SK-N-SH treated with all-trans-retinoic acid at 6 μM for 48 hours (cell line): ENCODE measurements at regions not wholly inside any gene's neighbourhood (a gene's known extent, or its start where the extent isn't known, plus 50 kb on each side); places are given as distances from the start of the nearest gene placed in this dataset.

ENCODE experiments used
- ESRRG ChIP-seq: fragments of 250-450 bp; sonication (Bioruptor Pico); IDR thresholded peaks from 2 replicates; pipeline ENCODE4 v1.6.1; 2021; ENCODE audit warnings: mild to moderate bottlenecking
- GLIS3 ChIP-seq: fragments of 250-450 bp; sonication (Bioruptor Pico); IDR thresholded peaks from 2 replicates; pipeline ENCODE4 v1.5.0; 2020; ENCODE audit warnings: mild to moderate bottlenecking, moderate library complexity
- TCF4 ChIP-seq: fragments of 250-450 bp; sonication (Bioruptor Pico); IDR thresholded peaks from 2 replicates; pipeline ENCODE4 v1.8.0; 2021; ENCODE audit warnings: mild to moderate bottlenecking, moderate library complexity, borderline replicate concordance
- TOX ChIP-seq: fragments of 250-450 bp; sonication (Bioruptor Pico); IDR thresholded peaks from 2 replicates; pipeline ENCODE4 v1.8.0; 2021; ENCODE audit warnings: mild to moderate bottlenecking, moderate library complexity, borderline replicate concordance
- ZFP3 ChIP-seq: fragments of 250-450 bp; sonication (Bioruptor Pico); IDR thresholded peaks from 2 replicates; pipeline ENCODE4 v1.5.0; 2020; ENCODE audit warnings: mild to moderate bottlenecking, moderate library complexity
- ZFP30 ChIP-seq: fragments of 450-650 bp; formaldehyde crosslinking; IDR thresholded peaks from 2 replicates; pipeline ENCODE4 v1.5.0; 2022; ENCODE audit warnings: mild to moderate bottlenecking, moderate library complexity
- TF ChIP-seq, protein P1 (sequence below): fragments of 250-450 bp; sonication (Bioruptor Pico); IDR thresholded peaks from 2 replicates; pipeline ENCODE4 v1.5.1; 2020; ENCODE audit warnings: low read depth, mild to moderate bottlenecking, moderate library complexity
- TF ChIP-seq, protein P2 (sequence below): fragments of 250-450 bp; sonication (Bioruptor Pico); IDR thresholded peaks from 2 replicates; pipeline ENCODE4 v1.8.0; 2020; ENCODE audit warnings: mild to moderate bottlenecking, moderate library complexity, borderline replicate concordance
- TF ChIP-seq, protein P3 (sequence below): fragments of 250-450 bp; sonication (Bioruptor Pico); IDR thresholded peaks from 2 replicates; pipeline ENCODE4 v1.5.1; 2021; ENCODE audit warnings: mild to moderate bottlenecking, moderate library complexity

DNA sequence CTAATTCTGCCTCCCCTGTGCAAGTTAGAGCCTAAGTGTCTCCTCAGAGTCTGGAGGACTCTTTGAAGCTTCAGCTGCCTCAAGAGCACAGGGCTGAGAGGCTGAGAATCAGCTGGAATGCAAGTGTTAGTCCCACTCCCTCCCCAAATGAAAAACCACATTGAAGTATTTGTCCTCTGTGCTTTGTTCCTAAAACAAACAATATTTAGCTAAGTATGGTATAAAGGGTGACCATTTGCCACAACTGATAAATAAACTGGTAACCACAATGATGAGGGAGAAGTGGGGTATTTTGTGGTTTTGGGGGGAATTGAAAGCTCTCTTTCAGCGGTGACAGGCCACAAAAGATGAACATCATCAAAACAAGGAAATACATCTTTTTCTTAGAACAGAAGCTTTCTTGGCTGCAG, 91.7 kb upstream of the HDDC2 start:
- TF ChIP-seq, protein P1, sequence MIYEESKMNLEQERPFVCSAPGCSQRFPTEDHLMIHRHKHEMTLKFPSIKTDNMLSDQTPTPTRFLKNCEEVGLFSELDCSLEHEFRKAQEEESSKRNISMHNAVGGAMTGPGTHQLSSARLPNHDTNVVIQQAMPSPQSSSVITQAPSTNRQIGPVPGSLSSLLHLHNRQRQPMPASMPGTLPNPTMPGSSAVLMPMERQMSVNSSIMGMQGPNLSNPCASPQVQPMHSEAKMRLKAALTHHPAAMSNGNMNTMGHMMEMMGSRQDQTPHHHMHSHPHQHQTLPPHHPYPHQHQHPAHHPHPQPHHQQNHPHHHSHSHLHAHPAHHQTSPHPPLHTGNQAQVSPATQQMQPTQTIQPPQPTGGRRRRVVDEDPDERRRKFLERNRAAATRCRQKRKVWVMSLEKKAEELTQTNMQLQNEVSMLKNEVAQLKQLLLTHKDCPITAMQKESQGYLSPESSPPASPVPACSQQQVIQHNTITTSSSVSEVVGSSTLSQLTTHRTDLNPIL (CRISPR knock-in tag), result no peak
- no peak for TF ChIP-seq ZFP3 (CRISPR knock-in tag)
- TF ChIP-seq, protein P2, sequence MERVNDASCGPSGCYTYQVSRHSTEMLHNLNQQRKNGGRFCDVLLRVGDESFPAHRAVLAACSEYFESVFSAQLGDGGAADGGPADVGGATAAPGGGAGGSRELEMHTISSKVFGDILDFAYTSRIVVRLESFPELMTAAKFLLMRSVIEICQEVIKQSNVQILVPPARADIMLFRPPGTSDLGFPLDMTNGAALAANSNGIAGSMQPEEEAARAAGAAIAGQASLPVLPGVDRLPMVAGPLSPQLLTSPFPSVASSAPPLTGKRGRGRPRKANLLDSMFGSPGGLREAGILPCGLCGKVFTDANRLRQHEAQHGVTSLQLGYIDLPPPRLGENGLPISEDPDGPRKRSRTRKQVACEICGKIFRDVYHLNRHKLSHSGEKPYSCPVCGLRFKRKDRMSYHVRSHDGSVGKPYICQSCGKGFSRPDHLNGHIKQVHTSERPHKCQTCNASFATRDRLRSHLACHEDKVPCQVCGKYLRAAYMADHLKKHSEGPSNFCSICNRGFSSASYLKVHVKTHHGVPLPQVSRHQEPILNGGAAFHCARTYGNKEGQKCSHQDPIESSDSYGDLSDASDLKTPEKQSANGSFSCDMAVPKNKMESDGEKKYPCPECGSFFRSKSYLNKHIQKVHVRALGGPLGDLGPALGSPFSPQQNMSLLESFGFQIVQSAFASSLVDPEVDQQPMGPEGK (CRISPR knock-in tag), result no peak
- no peak for TF ChIP-seq ZFP30 (CRISPR knock-in tag)
- no peak for TF ChIP-seq ESRRG (CRISPR knock-in tag)
- no peak for TF ChIP-seq TCF4 (CRISPR knock-in tag)
- TF ChIP-seq, protein P3, sequence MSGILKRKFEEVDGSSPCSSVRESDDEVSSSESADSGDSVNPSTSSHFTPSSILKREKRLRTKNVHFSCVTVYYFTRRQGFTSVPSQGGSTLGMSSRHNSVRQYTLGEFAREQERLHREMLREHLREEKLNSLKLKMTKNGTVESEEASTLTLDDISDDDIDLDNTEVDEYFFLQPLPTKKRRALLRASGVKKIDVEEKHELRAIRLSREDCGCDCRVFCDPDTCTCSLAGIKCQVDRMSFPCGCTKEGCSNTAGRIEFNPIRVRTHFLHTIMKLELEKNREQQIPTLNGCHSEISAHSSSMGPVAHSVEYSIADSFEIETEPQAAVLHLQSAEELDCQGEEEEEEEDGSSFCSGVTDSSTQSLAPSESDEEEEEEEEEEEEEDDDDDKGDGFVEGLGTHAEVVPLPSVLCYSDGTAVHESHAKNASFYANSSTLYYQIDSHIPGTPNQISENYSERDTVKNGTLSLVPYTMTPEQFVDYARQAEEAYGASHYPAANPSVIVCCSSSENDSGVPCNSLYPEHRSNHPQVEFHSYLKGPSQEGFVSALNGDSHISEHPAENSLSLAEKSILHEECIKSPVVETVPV (CRISPR knock-in tag), result no peak
- TF ChIP-seq GLIS3, result no peak
- no peak for TF ChIP-seq TOX (CRISPR knock-in tag)
